Loucy (cell line): ENCODE measurements at regions not wholly inside any gene's neighbourhood (a gene's known extent, or its start where the extent isn't known, plus 50 kb on each side); places are given as distances from the start of the nearest gene placed in this dataset.

ENCODE experiments used
- H2AFZ ChIP-seq: fragments of 200-600 bp; sonication (generic); 2 replicates; pipeline ENCODE4 v1.6.0; 2016; ENCODE audit warnings: antibody characterized with exemption, mild to moderate bottlenecking, low read length, moderate library complexity
- H3F3A ChIP-seq: fragments of 200-600 bp; 2 replicates; pipeline ENCODE4 v1.6.0; 2016; ENCODE audit warnings: antibody characterized with exemption, low read depth, mild to moderate bottlenecking
- H3K27me3 ChIP-seq: fragments of 200-600 bp; sonication (generic); 2 replicates; pipeline ENCODE4 v1.6.1; 2014; ENCODE audit warnings: low read length, mild to moderate bottlenecking; ENCODE audit not compliant: insufficient read depth, poor library complexity, severe bottlenecking
- H3K36me3 ChIP-seq: fragments of 200-600 bp; sonication (generic); 2 replicates; pipeline ENCODE4 v1.6.1; 2016; ENCODE audit warnings: low read length; ENCODE audit not compliant: insufficient read depth
- H3K4me1 ChIP-seq: fragments of 200-600 bp; sonication (generic); 2 replicates; pipeline ENCODE4 v1.5.1; 2014; ENCODE audit warnings: low read length, mild to moderate bottlenecking; ENCODE audit not compliant: insufficient read depth, poor library complexity, severe bottlenecking
- H3K4me2 ChIP-seq: fragments of 200-600 bp; sonication (generic); 2 replicates; pipeline ENCODE4 v1.6.0; 2014; ENCODE audit warnings: antibody characterized with exemption, low read length, low read depth, mild to moderate bottlenecking; ENCODE audit not compliant: poor library complexity, severe bottlenecking
- H3K4me3 ChIP-seq: fragments of 200-600 bp; sonication (generic); 2 replicates; pipeline ENCODE4 v1.5.1; 2014; ENCODE audit warnings: low read length, mild to moderate bottlenecking, mixed read lengths; ENCODE audit not compliant: poor library complexity, severe bottlenecking
- H3K79me2 ChIP-seq: fragments of 200-600 bp; sonication (generic); 2 replicates; pipeline ENCODE4 v1.6.1; 2014; ENCODE audit warnings: low read length; ENCODE audit not compliant: insufficient read depth
- H3K9ac ChIP-seq: fragments of 200-600 bp; sonication (generic); 2 replicates; pipeline ENCODE4 v1.6.0; 2014; ENCODE audit warnings: mild to moderate bottlenecking, low read depth, low read length, moderate library complexity; ENCODE audit not compliant: poor library complexity, severe bottlenecking
- H3K9me2 ChIP-seq: fragments of 200-600 bp; sonication (generic); replicated peaks from 2 replicates; pipeline ENCODE4 v1.6.1; 2016; ENCODE audit warnings: low read depth, low read length, mixed read lengths
- H3K9me3 ChIP-seq: fragments of 200-600 bp; sonication (generic); 2 replicates; pipeline ENCODE4 v1.6.1; 2014; ENCODE audit warnings: mild to moderate bottlenecking, antibody characterized with exemption, low read length, low read depth; ENCODE audit not compliant: insufficient read depth
- H4K20me1 ChIP-seq: fragments of 200-600 bp; sonication (generic); 2 replicates; pipeline ENCODE4 v1.6.0; 2014; ENCODE audit warnings: antibody characterized with exemption, low read length, mild to moderate bottlenecking; ENCODE audit not compliant: insufficient read depth, poor library complexity, severe bottlenecking
- EZH2phosphoT487 ChIP-seq: fragments of 200-600 bp; IDR thresholded peaks from 2 replicates; pipeline ENCODE4 v1.6.1; 2018; ENCODE audit warnings: antibody characterized with exemption, mild to moderate bottlenecking, moderate library complexity, borderline replicate concordance
- TF ChIP-seq, protein P1 (sequence below): fragments of 200-600 bp; sonication (generic); conservative IDR thresholded peaks from 2 replicates; pipeline ENCODE4 v1.5.1; 2014; ENCODE audit warnings: mild to moderate bottlenecking, antibody characterized with exemption, low read length

DNA sequence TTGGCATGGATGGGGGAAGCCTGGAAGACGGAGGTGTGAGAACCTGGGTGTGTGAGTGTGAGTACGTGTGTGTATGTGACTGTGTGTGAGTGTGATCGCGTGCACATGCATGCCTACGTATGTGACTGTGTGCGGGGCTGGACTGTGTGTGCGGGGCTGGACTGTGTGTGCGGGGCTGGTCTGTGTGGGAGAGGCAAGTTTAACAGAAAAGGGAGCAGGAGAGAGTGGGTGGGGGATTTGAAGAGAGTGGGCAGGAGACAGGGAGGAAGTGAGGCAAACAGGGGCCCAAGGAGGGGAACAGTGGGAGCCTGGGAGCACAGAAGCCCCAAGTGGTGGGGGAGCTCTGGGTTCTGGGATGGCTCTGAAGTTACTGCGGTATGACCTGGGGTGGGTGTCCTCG, 103.7 kb upstream of the LHX5 start:
- no peaks in the 10 kb centered on the region for H3K36me3 ChIP-seq
- no peaks in the 10 kb centered on the region for H3K27me3 ChIP-seq
- no peak overlapping the region for H3K4me2 ChIP-seq

DNA sequence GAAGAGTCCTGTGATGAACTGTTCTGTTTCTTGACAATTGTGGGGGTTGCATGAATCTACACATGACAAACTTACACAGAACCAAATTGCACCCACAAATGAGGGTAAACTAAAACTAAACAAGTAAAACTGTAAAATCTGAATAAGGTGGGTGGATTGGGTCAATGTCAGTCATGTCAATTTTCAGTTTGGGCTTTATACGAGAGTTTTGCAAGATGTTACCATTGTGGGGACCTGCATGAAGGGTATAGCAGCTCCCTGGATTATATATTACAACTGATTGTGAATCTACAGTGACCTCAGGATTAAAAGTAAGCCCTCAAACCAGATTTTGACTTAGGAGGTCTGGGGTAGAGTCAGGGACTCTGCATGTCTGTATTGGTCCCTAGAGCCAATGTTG, 101.5 kb upstream of the LHX5 start:
- H3K4me2 ChIP-seq: no peak overlapping the region
- no peak overlapping the region for H3K9ac ChIP-seq
- H3K9me3 ChIP-seq: no peaks in the 10 kb centered on the region
- H3K4me1 ChIP-seq: no peaks in the 10 kb centered on the region
- no peaks in the 10 kb centered on the region for H3K36me3 ChIP-seq
- no peaks in the 10 kb centered on the region for H3K27me3 ChIP-seq
- no peaks in the 10 kb centered on the region for H4K20me1 ChIP-seq
- H3K4me3 ChIP-seq: no peak overlapping the region
- H3K79me2 ChIP-seq: no peaks in the 10 kb centered on the region
- TF ChIP-seq EZH2phosphoT487: no peak
- TF ChIP-seq, protein P1, sequence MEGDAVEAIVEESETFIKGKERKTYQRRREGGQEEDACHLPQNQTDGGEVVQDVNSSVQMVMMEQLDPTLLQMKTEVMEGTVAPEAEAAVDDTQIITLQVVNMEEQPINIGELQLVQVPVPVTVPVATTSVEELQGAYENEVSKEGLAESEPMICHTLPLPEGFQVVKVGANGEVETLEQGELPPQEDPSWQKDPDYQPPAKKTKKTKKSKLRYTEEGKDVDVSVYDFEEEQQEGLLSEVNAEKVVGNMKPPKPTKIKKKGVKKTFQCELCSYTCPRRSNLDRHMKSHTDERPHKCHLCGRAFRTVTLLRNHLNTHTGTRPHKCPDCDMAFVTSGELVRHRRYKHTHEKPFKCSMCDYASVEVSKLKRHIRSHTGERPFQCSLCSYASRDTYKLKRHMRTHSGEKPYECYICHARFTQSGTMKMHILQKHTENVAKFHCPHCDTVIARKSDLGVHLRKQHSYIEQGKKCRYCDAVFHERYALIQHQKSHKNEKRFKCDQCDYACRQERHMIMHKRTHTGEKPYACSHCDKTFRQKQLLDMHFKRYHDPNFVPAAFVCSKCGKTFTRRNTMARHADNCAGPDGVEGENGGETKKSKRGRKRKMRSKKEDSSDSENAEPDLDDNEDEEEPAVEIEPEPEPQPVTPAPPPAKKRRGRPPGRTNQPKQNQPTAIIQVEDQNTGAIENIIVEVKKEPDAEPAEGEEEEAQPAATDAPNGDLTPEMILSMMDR: no peak
- no peaks in the 10 kb centered on the region for H3F3A ChIP-seq
- H2AFZ ChIP-seq: no peak overlapping the region
- H3K9me2 ChIP-seq: no peaks in the 10 kb centered on the region

More for the DNA sequence above, 103.7 kb upstream of the LHX5 start:
- Histone ChIP-seq H3K79me2 (no peaks in the 10 kb centered on the region), H2AFZ (no peak overlapping the region), H4K20me1 (no peaks in the 10 kb centered on the region), H3K4me1 (no peaks in the 10 kb centered on the region), H3K9ac (no peak overlapping the region), H3K9me3 (no peaks in the 10 kb centered on the region), H3K9me2 (no peaks in the 10 kb centered on the region), H3F3A (no peaks in the 10 kb centered on the region), H3K4me3 (no peak overlapping the region)
- TF ChIP-seq, protein P1: no peak
- TF ChIP-seq EZH2phosphoT487: no peak

DNA sequence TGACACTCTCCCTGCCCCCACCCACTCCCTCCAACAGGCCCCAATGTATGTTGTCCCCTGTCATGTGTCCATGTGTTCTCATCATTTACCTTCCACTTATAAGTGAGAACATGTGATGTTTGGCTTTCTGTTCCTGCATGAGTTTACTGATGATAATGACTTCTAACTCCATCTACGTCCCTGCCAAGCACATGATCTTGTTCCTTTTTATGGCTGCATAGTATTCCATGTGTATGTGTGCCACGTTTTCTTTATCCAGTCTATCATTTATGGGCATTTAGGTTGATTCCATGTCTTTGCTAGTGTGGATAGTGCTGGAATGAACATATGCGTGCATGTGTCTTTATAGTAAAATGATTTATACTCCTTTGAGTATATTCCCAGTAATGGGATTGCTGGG, 100.0 kb upstream of the LHX5 start:
- H3K4me1 ChIP-seq: no peaks in the 10 kb centered on the region
- no peak overlapping the region for H3K4me2 ChIP-seq
- no peaks in the 10 kb centered on the region for H3K9me3 ChIP-seq
- H3K27me3 ChIP-seq: no peaks in the 10 kb centered on the region
- H4K20me1 ChIP-seq: no peaks in the 10 kb centered on the region
- no peak overlapping the region for H3K4me3 ChIP-seq
- H3K36me3 ChIP-seq: no peaks in the 10 kb centered on the region
- H2AFZ ChIP-seq: no peak overlapping the region
- no peak overlapping the region for H3K9ac ChIP-seq
- H3K9me2 ChIP-seq: no peaks in the 10 kb centered on the region
- no peaks in the 10 kb centered on the region for H3K79me2 ChIP-seq
- no peaks in the 10 kb centered on the region for H3F3A ChIP-seq
- TF ChIP-seq EZH2phosphoT487: no peak
- TF ChIP-seq, protein P1: no peak
